ENCODE measurements at regions not wholly inside any gene's neighbourhood (a gene's known extent, or its start where the extent isn't known, plus 50 kb on each side); places are given as distances from the start of the nearest gene placed in this dataset.
"Not testable (repeated sequence)": the region's sequence is repeated elsewhere in the genome, so short reads cannot be mapped to it uniquely, and the experiment has no call there.

GRCh38 chr13:76825430-76825829 lies 60.8 kb downstream of the KCTD12 start:
- DNase-seq (ENCODE audit: low read depth in 1 of 2, low spot score in 1 of 2) = no peak
- Histone ChIP-seq H3K27me3 (ENCODE audit: insufficient read depth, poor library complexity, severe bottlenecking) (no peaks in the 10 kb centered on the region), H3K27ac (replicated peaks) (no peak overlapping the region), H3K4me3 (replicated peaks; ENCODE audit: insufficient read depth, low read length) (no peak overlapping the region)
- TF ChIP-seq CTCF (IDR thresholded peaks at IDR 0.05; ENCODE audit: insufficient read depth, low read length) (no peak), SPI1 (IDR thresholded peaks at IDR 0.05; ENCODE audit: borderline replicate concordance, low read depth) (no peak), REST (IDR thresholded peaks at IDR 0.05; ENCODE audit: insufficient replicate concordance, low read depth) (no peak), GABPA (IDR thresholded peaks at IDR 0.05; ENCODE audit: low read depth) (no peak), POLR2AphosphoS5 (IDR thresholded peaks at IDR 0.05; ENCODE audit: low read depth) (no peak)

- TF ChIP-seq CTCF (IDR thresholded peaks at IDR 0.05; ENCODE audit: insufficient read depth, low read length) (no peak), POLR2AphosphoS5 (IDR thresholded peaks at IDR 0.05; ENCODE audit: low read depth) (no peak)
- DNase-seq (ENCODE audit: low read depth in 1 of 2, low spot score in 1 of 2) = no peak
- Histone ChIP-seq H3K27ac (replicated peaks) (no peak overlapping the region), H3K27me3 (ENCODE audit: insufficient read depth, poor library complexity, severe bottlenecking) (no peaks in the 10 kb centered on the region), H3K4me3 (replicated peaks; ENCODE audit: insufficient read depth, low read length) (no peak overlapping the region)
These were observed 62.2 kb downstream of the KCTD12 start for GRCh38 chr13:76823969-76824368.

GRCh38 chr13:76822698-76823267 lies 63.4 kb downstream of the KCTD12 start:
- Histone ChIP-seq H3K27me3 (ENCODE audit: insufficient read depth, poor library complexity, severe bottlenecking) (no peaks in the 10 kb centered on the region), H3K4me3 (replicated peaks; ENCODE audit: insufficient read depth, low read length) (no peak overlapping the region), H3K27ac (replicated peaks) (no peak overlapping the region)
- TF ChIP-seq POLR2AphosphoS5 (IDR thresholded peaks at IDR 0.05; ENCODE audit: low read depth) = no peak
- TF ChIP-seq SPI1 (IDR thresholded peaks at IDR 0.05; ENCODE audit: borderline replicate concordance, low read depth) = no peak
- no peak for TF ChIP-seq CTCF (IDR thresholded peaks at IDR 0.05; ENCODE audit: insufficient read depth, low read length)
- TF ChIP-seq REST (IDR thresholded peaks at IDR 0.05; ENCODE audit: insufficient replicate concordance, low read depth) = no peak
- no peak for TF ChIP-seq GABPA (IDR thresholded peaks at IDR 0.05; ENCODE audit: low read depth)
- peak in 1 of 2 experiments; percentile 43 for DNase-seq (ENCODE audit: low read depth in 1 of 2, low spot score in 1 of 2)

GRCh38 chr13:76821222-76821621 lies 65.0 kb downstream of the KCTD12 start:
- not testable (repeated sequence) for H3K27me3 ChIP-seq (ENCODE audit: insufficient read depth, poor library complexity, severe bottlenecking); H3K4me3 ChIP-seq (replicated peaks; ENCODE audit: insufficient read depth, low read length); DNase-seq (ENCODE audit: low read depth in 1 of 2, low spot score in 1 of 2); H3K27ac ChIP-seq (replicated peaks)
